GM19372 (cell line): ENCODE measurements at regions not wholly inside any gene's neighbourhood (a gene's known extent, or its start where the extent isn't known, plus 50 kb on each side); places are given as distances from the start of the nearest gene placed in this dataset.
"Not testable (repeated sequence)": the region's sequence is repeated elsewhere in the genome, so short reads cannot be mapped to it uniquely, and the experiment has no call there.

ENCODE experiments used
- ATAC-seq: cut with Tn5 transposase; IDR thresholded peaks from one replicate; pipeline ENCODE4 v1.9.1; 2021; ENCODE audit warnings: mild to moderate bottlenecking, low read depth, moderate library complexity; ENCODE audit not compliant: unreplicated experiment

DNA sequence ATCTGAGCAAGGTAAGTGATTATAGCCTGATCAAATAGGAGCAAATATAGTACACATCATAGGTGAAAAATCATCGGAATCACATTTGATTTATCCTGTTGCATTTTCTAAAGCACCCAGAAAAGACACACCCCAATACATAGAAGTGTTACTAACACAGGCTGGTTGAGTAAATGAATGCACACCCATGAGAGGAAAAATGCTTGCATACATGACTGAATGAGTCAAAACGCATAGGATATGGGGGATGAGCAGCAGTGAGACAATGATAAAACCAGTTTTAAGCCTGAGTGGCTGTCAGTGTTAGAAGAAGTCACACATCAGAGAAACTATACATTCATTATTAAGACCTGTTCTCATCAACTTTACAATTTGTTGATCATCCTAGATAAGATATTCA lies 449.6 kb upstream of the CDH20 start:
- ATAC-seq = no peak

- no peak for ATAC-seq
Measured at GRCh38 chr18:60888071-60888624, 445.1 kb upstream of the CDH20 start.

GRCh38 chr18:60889442-60889841 lies 443.8 kb upstream of the CDH20 start:
- no peak for ATAC-seq

- ATAC-seq = no peak
Measured at GRCh38 chr18:60891936-60892335, 441.3 kb upstream of the CDH20 start.

DNA sequence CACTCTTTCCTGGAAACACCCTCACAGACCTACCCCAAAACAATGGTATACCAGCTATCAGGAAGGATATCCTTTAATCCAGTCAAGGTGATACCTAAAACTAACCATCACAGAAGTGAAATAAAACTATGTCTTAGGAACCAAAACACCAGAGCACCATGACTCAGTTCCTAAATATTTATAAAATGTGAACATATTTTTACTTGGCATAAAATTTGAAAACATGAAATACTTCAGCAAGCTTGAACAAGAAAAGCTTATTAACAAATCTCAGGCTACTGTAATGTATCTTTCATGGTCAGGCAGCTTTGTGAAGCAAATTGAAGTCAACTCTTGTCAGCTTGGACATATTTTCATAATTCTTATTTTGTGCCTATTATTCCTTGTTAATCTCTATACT lies 440.8 kb upstream of the CDH20 start:
- ATAC-seq = no peak

DNA sequence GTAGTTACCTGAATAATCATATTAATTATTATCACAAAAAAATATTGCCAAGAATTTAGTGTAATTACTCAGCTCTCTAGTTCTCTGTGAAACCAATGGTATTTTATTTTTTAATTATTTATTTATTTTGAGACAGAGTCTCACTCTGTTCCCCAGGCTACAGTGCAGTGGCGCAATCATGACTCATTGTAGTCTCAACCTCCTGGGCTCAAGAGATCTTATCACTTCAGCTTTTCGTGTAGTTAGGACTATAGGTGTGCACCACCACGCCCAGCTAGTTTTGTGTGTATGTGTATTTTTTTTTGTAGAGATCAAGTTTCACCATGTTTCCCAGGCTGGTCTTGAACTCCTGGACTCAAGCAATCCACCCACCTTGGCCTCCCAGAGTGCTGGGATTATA lies 440.4 kb upstream of the CDH20 start:
- no peak for ATAC-seq

GRCh38 chr18:60893355-60894097 lies 439.7 kb upstream of the CDH20 start:
- ATAC-seq = no peak

DNA sequence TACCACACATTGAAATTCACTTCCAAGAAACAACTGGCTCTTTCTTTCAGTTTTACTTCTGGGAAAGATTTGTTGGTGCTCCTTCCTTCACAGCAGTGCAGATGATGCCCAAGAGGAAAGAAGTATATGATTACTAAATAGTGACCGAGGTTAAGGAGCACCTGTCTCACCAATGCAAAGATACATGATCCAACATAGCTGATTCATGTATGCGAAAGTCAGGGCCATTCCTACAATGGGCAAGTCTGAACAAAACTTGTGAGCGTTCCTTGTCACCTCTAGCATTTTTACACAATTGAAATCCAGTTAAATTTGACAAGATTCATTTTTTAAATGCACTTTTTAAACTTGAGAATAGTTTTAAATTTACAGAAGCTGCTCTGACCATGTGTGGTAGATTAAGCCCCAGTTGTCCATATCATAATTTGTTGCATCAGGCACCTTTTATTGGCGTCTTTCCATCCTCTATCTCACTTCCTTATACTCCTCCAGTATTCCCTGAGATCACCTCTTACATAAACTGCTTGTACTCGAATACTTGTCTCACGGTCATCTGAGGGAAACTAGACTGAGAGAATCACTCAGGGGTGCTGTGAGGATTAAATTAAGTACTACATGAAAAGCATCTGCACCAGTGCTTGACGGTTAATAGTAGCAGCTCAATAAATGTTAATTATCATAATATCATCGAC lies 438.8 kb upstream of the CDH20 start:
- no peak for ATAC-seq

- no peak for ATAC-seq
Measured at GRCh38 chr18:60895181-60895580, 438.0 kb upstream of the CDH20 start.

GRCh38 chr18:60898111-60898510 lies 435.1 kb upstream of the CDH20 start:
- ATAC-seq = no peak

DNA sequence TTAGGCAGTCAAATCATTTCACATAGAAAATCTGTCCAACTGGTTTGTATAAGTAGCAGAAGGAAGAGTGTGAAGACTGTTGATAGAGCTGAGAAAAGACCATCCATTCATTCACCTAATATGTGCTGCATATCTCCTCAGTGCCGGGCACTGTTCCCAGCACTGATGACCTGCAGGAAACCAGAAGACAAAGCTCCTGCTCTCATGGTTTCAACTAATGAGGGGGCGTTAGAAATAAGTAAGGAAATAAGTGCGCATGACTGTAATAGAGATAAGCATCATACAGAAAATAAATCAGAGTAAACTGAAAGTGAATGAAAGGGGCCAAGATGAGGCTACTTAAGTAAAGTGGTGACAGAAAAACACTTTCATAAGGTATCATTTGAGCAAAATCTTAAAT lies 427.5 kb upstream of the CDH20 start:
- no peak for ATAC-seq

DNA sequence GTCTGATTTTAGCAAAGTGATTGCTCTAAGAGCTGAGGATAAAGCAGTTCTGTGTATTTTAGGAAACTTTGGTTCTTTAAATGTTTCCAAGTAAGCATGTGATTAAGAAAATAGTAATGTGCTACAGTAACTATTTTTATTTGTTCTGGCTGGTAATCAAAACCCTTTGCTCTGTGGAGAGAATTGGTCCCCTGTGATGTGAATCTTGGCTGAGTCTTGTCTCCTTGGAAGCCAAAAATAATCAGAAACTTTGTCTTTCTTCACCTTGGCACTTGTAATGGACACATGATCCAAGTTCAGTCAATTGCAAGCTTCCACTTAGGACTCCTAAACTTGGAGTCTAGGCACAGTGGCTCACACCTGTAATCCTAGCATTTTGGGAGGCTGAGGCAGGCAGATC lies 422.7 kb upstream of the CDH20 start:
- no peak for ATAC-seq

GRCh38 chr18:60911504-60911903 lies 421.7 kb upstream of the CDH20 start:
- ATAC-seq = no peak

DNA sequence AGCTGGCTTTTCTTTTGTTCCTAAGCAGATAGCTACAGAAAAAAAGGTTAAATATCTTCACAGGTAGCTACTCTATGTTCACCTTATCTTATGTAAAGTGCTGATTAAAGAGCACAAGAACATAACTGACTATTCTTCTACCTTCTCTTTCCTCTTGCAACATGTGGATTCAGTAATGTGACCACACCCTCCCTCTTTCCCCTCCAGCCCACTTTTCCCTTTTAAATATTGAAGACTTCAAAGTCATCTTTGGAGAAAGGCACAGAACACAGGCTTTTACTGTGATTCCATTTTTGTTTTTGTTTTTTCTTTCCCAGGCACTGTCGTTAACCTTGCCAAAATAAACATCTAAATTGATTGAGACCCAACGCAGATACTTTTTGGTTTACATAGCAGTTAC lies 418.1 kb upstream of the CDH20 start:
- no peak for ATAC-seq

GRCh38 chr18:60918862-60919261 lies 414.4 kb upstream of the CDH20 start:
- ATAC-seq = not testable (repeated sequence)

DNA sequence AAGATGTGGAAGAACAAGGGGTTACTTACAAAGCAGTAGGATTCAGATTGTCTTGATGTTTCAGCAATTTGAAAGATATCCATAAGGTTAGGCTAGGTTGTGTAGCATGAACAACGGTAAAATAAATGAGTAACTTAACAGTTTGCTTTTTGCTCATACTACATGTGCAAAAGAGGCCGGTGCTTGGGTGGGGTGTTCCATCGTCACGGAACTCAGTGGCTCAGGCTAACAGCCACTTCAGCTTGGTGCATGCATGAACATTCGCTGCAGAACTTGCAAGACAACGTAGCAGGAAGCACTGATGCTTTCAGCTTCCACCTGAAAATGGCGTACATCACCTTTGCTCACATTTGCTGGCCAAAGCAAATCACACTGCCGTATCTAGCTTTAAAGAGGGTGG lies 407.3 kb upstream of the CDH20 start:
- ATAC-seq = no peak

DNA sequence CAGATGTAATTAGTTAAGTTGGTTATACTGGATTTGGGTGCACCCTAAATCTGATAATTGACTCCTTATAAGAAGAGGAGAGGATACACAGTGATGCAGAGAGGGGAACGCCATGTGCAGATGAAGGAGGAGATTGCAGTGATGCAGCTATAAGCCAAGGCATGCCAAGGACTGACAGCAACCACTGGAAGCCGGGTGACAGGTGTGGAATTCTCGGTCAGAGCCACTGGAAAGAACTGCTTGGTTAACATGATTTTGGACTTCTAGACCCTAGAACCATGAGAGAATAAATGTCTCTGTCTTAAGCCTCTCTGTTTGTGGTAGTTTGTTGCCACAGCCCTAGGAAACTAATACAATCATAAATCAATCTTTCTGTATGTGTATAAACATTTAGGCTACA lies 403.3 kb upstream of the CDH20 start:
- ATAC-seq = no peak

DNA sequence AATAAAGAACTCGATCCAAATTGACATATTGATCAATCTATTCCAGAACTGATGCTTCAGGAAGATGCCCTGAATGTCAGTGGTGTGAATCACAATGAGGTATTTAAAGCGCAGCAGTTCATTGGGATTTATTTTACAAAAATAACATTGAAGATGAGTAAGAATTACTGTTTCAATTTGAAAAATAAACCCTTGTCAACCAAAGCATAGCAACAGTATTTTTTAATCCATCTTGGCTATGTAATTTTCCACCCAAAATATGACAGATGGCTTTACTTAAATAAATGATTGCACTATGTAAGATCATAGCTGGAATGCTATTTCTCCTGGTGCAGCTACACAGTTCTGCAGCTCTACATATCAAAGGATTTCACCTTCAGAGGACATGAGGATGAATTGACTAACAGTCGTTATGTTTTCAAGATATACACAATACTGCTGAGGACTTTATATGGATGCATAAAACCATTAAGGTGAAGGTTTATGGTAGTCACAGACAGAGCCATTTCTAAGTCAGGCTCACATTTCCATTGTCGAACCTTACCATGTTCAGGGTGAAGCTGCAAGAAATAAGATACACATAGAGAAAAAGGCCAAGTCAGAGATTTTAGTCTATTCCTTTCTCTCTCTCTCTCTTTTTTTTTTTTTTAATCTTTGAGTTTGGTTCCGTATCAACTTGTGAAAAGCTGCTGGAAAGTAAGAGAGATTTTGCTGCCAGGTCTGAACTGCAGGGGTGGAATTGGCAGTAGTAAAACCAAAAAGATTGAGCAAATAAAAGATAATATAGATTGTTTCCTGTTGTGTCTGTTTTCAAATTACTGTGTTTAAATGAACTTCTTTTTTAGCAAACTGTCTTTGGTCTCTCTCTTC lies 398.0 kb upstream of the CDH20 start:
- ATAC-seq = no peak

DNA sequence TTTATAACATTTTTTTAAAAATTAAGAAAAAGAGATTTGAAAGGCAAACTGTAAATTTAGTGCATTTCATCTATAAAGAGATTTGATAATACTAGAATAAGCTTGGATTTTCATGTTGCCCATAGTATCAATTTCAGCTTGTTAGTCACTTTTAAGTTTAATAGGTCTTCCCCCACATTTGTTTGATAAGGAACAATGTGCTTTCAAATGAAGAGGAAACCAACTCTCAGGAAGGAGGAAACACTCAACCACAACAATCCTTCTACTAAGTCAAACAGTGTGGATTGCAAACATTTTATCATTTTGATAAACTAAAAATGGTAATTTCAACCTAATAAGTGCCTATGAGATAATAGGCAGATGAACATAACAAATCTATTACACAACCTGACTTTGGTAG lies 397.1 kb upstream of the CDH20 start:
- ATAC-seq = no peak

DNA sequence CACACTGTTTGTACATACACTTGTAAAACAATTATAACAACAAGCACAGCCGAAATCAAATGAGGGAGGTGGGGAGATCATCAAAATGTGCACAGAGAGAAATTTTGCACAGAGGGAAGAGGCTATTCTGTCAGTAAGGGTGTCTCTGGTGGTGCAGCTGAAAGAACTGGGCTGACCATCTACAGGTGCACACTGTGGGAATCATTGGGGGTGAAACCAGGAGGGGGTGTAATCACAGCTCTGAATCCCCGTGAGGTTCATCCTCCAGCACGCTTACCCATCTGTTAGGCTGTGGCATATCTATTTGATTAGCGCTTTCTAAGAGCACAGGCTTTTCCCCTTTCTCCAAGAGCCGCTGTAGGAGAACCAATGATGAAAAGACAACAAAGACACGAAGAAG lies 389.9 kb upstream of the CDH20 start:
- ATAC-seq = no peak

GRCh38 chr18:60950634-60951033 lies 382.6 kb upstream of the CDH20 start:
- ATAC-seq = no peak
